ENCODE measurements at regions not wholly inside any gene's neighbourhood (a gene's known extent, or its start where the extent isn't known, plus 50 kb on each side); places are given as distances from the start of the nearest gene placed in this dataset.

GRCh38 chr1:241411776-241412338 is 54.9 kb upstream of the RGS7 start:
- FAIRE-seq, result no peak
- no peak overlapping the region for H3K4me3 ChIP-seq
- no peak for DNase-seq
- intact Hi-C loops (cut with DNase I), result no loop called here
- H3K36me3 ChIP-seq, result no peaks in the 10 kb centered on the region
- no peaks in the 10 kb centered on the region for H3K4me1 ChIP-seq
- 62 to 77% methylated on average over 6 of the region's 6 CpGs for WGBS, 2 donors
- no peak for TF ChIP-seq CTCF (IDR thresholded peaks at IDR 0.05)
- no peaks in the 10 kb centered on the region for H3K27me3 ChIP-seq
- ATAC-seq, result no peak
- no peak overlapping the region for H3K27ac ChIP-seq
- H3K9me3 ChIP-seq, result no peaks in the 10 kb centered on the region

DNA sequence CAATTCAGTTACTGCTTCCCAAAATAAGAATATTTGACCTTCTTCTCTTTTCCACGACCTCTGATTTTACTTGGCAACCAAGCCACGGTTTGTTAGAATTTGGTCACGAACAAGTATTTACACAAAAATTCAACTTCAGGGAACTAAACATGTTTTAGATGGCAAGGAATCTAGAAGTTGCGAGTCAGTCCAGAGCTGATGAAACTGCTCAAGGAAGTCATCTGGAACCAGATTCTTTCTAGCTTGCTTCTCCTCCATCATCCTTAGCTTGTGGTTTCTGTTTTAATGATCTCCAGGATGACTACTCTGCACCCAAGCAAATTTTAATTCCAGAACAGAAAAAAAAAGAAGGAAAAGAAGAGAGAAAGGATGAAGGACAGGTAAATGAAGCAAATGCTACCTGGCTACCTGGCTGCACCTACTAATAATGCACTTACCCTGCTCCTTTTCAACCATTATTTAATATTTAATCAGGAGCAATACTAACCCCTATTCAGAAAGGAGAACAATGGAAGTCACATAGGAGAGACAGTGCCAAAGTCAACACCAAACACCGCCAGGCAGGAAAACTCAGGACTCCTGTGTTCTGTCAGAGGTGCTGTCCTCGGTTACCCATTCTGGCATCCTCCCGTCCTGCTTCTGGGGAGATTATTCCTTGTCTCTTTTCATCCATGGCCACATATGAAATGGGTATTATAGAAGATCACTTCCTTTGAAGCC is 54.2 kb upstream of the RGS7 start:
- WGBS, 2 donors, result 53 to 62% methylated on average over 7 of the region's 7 CpGs
- no peaks in the 10 kb centered on the region for H3K27me3 ChIP-seq
- no peak overlapping the region for H3K4me3 ChIP-seq
- DNase-seq, result no peak
- FAIRE-seq, result no peak
- H3K4me1 ChIP-seq, result no peaks in the 10 kb centered on the region
- H3K9me3 ChIP-seq, result no peaks in the 10 kb centered on the region
- ATAC-seq, result no peak
- no peak overlapping the region for H3K27ac ChIP-seq
- intact Hi-C loops (cut with DNase I), result no loop called here
- H3K36me3 ChIP-seq, result no peaks in the 10 kb centered on the region
- no peak for TF ChIP-seq CTCF (IDR thresholded peaks at IDR 0.05)

DNA sequence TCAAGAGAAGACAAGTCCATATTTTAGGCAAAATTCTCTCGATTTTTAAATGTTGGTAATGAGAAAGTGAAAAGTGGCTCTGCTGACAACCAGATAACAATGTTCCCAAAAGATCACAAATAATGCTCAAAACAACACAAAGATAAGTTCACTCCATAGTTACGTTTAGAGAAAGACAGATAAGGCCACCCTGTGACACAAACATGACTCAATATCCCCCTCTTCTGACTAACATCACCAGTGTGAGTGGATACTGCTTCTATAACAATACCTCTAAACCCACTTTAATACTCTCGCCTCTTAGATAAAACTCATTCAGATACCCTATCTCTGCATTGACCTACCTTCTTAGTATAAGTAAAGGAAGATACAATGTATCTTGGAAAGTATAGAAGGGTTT is 51.2 kb upstream of the RGS7 start:
- no peaks in the 10 kb centered on the region for H3K4me1 ChIP-seq
- H3K4me3 ChIP-seq, result no peak overlapping the region
- DNase-seq (no peak), FAIRE-seq (no peak), ATAC-seq (no peak)
- H3K36me3 ChIP-seq, result no peaks in the 10 kb centered on the region
- intact Hi-C loops (cut with DNase I), result no loop called here
- H3K27ac ChIP-seq, result no peak overlapping the region
- TF ChIP-seq CTCF (IDR thresholded peaks at IDR 0.05), result no peak
- 27 to 45% methylated on average over 3 of the region's 3 CpGs for WGBS, 2 donors
- no peaks in the 10 kb centered on the region for H3K27me3 ChIP-seq
- H3K9me3 ChIP-seq, result no peaks in the 10 kb centered on the region

All from pancreas (tissue), 10 donors.